Endothelial cell of umbilical vein (primary cell): ENCODE measurements at regions not wholly inside any gene's neighbourhood (a gene's known extent, or its start where the extent isn't known, plus 50 kb on each side); places are given as distances from the start of the nearest gene placed in this dataset.

ENCODE experiments used
- BruUV-seq: library from RNA; stranded (reverse); fragments of 400-500 nt; replicated peaks from 2 replicates; lab custom pipeline; 2021; lab: Mats Ljungman, UMichigan
- CTCF ChIA-PET: fragments of 300-600, 350-600 bp; sonication (Branson Sonifier 250); formaldehyde crosslinking; loops from one replicate; lab custom pipeline; 2021; ENCODE audit warnings: antibody characterized with exemption, inconsistent platforms; lab: Charles Lee
- POLR2A ChIA-PET: fragments of 300-600, 350-600 bp; sonication (Branson Sonifier 250); formaldehyde crosslinking; loops from one replicate; lab custom pipeline; 2021; ENCODE audit warnings: antibody characterized with exemption, inconsistent platforms; lab: Charles Lee
- DNase-seq: peaks from one replicate; pipeline ENCODE4 v3.0.0-alpha.2; 2011; ENCODE audit warnings: low read depth, low spot score
- FAIRE-seq: peaks from 2 replicates; lab custom pipeline; 2011; peaks lifted over from hg19 to GRCh38; lab: Jason Lieb, UNC
- H2AFZ ChIP-seq: 2 replicates; pipeline ENCODE4 v1.6.0; 2012; ENCODE audit warnings: low read depth, low read length, control low read depth, inconsistent platforms
- H3K27ac ChIP-seq: 2 replicates; pipeline ENCODE4 v1.5.1; 2011; ENCODE audit warnings: low read depth, mild to moderate bottlenecking, control low read depth, low read length, moderate library complexity; ENCODE audit not compliant: insufficient read depth
- H3K27me3 ChIP-seq, 2 experiments: 2 replicates each; pipeline versions ENCODE4 v1.6.0 to v1.6.1; 2011; ENCODE audit warnings: low read length in 2 of 2, mixed read lengths in 1 of 2; ENCODE audit not compliant: control insufficient read depth in 2 of 2, insufficient read depth in 2 of 2
- H3K36me3 ChIP-seq, 2 experiments: 2 replicates in 1 of 2; 3 replicates in 1 of 2; pipeline ENCODE4 v1.5.1; 2011; ENCODE audit warnings: low read length in 2 of 2, mild to moderate bottlenecking in 1 of 2, moderate library complexity in 1 of 2; ENCODE audit not compliant: control insufficient read depth in 2 of 2, insufficient read depth in 2 of 2; ENCODE audit errors: extremely low read depth in 1 of 2
- H3K4me1 ChIP-seq: 3 replicates; pipeline ENCODE4 v1.5.1; 2011; ENCODE audit warnings: mild to moderate bottlenecking, low read length; ENCODE audit not compliant: control insufficient read depth, insufficient read depth; ENCODE audit errors: extremely low read depth
- H3K4me2 ChIP-seq: 2 replicates; pipeline ENCODE4 v1.6.1; 2011; ENCODE audit warnings: low read length, control low read depth, mixed read lengths; ENCODE audit not compliant: insufficient read depth
- H3K4me3 ChIP-seq, 3 experiments: fragments of 200-600 bp in 1 of 3; sonication (generic), shearing (Covaris generic) in 1 of 3; replicated peaks in 1 of 3; 2 replicates each; pipeline ENCODE4 v1.5.1; 2011 to 2016; ENCODE audit warnings: control low read depth in 3 of 3, low read length in 3 of 3, mild to moderate bottlenecking in 2 of 3, inconsistent platforms in 1 of 3, low read depth in 1 of 3, moderate library complexity in 1 of 3; ENCODE audit not compliant: insufficient read depth in 1 of 3
- H3K79me2 ChIP-seq: 2 replicates; pipeline ENCODE4 v1.6.0; 2012; ENCODE audit warnings: low read length, inconsistent platforms; ENCODE audit not compliant: control insufficient read depth, insufficient read depth
- H3K9ac ChIP-seq: replicated peaks from 2 replicates; pipeline ENCODE3; 2011; ENCODE audit warnings: low read length, control low read depth; ENCODE audit not compliant: insufficient read depth; ENCODE audit errors: extremely low read depth
- H3K9me1 ChIP-seq: replicated peaks from 3 replicates; pipeline ENCODE4 v1.6.0; 2011; ENCODE audit warnings: mild to moderate bottlenecking, low read length; ENCODE audit not compliant: control insufficient read depth, insufficient read depth; ENCODE audit errors: extremely low read depth
- H3K9me3 ChIP-seq: replicated peaks from 2 replicates; pipeline ENCODE4 v1.5.1; 2012; ENCODE audit warnings: low read length, inconsistent platforms; ENCODE audit not compliant: control insufficient read depth, insufficient read depth
- H4K20me1 ChIP-seq: replicated peaks from 2 replicates; pipeline ENCODE3; 2011; ENCODE audit warnings: mild to moderate bottlenecking, low read length; ENCODE audit not compliant: control insufficient read depth, insufficient read depth; ENCODE audit errors: extremely low read depth
- EZH2 ChIP-seq: IDR thresholded peaks from 2 replicates; pipeline ENCODE4 v1.6.1; 2012; ENCODE audit warnings: borderline replicate concordance, low read depth, mild to moderate bottlenecking, moderate library complexity, low read length, inconsistent platforms; ENCODE audit not compliant: severe bottlenecking
- FOS ChIP-seq: IDR thresholded peaks from 2 replicates; pipeline ENCODE4 v1.6.1; 2011; ENCODE audit warnings: mild to moderate bottlenecking, low read length, moderate library complexity, borderline replicate concordance; ENCODE audit not compliant: insufficient read depth
- GATA2 ChIP-seq: IDR thresholded peaks from 2 replicates; pipeline ENCODE4 v1.7.0; 2011; ENCODE audit warnings: low read depth, mild to moderate bottlenecking, moderate library complexity, mixed read lengths, low read length; ENCODE audit not compliant: insufficient read length, insufficient read depth
- JUN ChIP-seq: IDR thresholded peaks from 2 replicates; pipeline ENCODE4 v1.6.1; 2011; ENCODE audit warnings: borderline replicate concordance, low read depth; ENCODE audit not compliant: insufficient read length, insufficient read depth
- MAX ChIP-seq: IDR thresholded peaks from 2 replicates; pipeline ENCODE4 v1.6.1; 2011; ENCODE audit not compliant: insufficient read depth, insufficient read length
- MYC ChIP-seq: IDR thresholded peaks from one replicate; pipeline ENCODE4 v1.6.1; 2011; ENCODE audit warnings: mild to moderate bottlenecking, low read depth, low read length
- POLR2A ChIP-seq: IDR thresholded peaks from 2 replicates; pipeline ENCODE4 v1.6.1; 2012; ENCODE audit warnings: low read depth, mild to moderate bottlenecking, control low read depth, low read length
- POLR2AphosphoS5 ChIP-seq: IDR thresholded peaks from 2 replicates; pipeline ENCODE4 v1.6.1; 2012; ENCODE audit warnings: low read depth, mild to moderate bottlenecking, control low read depth, low read length, moderate library complexity; ENCODE audit not compliant: insufficient read depth
- dilution Hi-C: fragments of 300-500 bp; cut with MboI; formaldehyde crosslinking; loops from one replicate; pipeline ENCODE4 v1.15.0; 2019; ENCODE audit warnings: low sequenced_read_pairs; ENCODE audit not compliant: extremely low pct_ligation_motif_present
- intact Hi-C: fragments of 100-400 bp; cut with micrococcal nuclease; formaldehyde crosslinking; loops from one replicate; pipeline ENCODE4 v1.10.0; 2022
- TF ChIP-seq, protein P1 (sequence below), 2 donors: IDR thresholded peaks; 1 replicate in 1 of 2; 2 replicates in 1 of 2; pipeline ENCODE4 v1.5.1; 2011; ENCODE audit warnings: low read length in 2 of 2, mild to moderate bottlenecking in 2 of 2, moderate library complexity in 2 of 2, control low read depth in 1 of 2, inconsistent platforms in 1 of 2, low read depth in 1 of 2; ENCODE audit not compliant: insufficient read depth in 1 of 2; ENCODE audit errors: extremely low read depth in 1 of 2

GRCh38 chr4:163649557-163650091 lies 155.1 kb downstream of the TMA16 start:
- dilution Hi-C loops = no loop called here
- Histone ChIP-seq H3K79me2 (no peaks in the 10 kb centered on the region), H3K27me3 (no peaks in the 10 kb centered on the region), H4K20me1 (no peaks in the 10 kb centered on the region), H3K9ac (no peak overlapping the region), H3K9me3 (no peaks in the 10 kb centered on the region), H3K9me1 (no peaks in the 10 kb centered on the region), H3K4me3 (no peak overlapping the region), H3K36me3 (no peaks in the 10 kb centered on the region), H3K4me1 (no peaks in the 10 kb centered on the region), H2AFZ (no peak overlapping the region), H3K27ac (no peak overlapping the region), H3K4me2 (no peak overlapping the region)
- TF ChIP-seq POLR2A = no peak
- no peak for TF ChIP-seq FOS
- no peak for TF ChIP-seq POLR2AphosphoS5
- no peak for TF ChIP-seq MYC
- TF ChIP-seq, protein P1, sequence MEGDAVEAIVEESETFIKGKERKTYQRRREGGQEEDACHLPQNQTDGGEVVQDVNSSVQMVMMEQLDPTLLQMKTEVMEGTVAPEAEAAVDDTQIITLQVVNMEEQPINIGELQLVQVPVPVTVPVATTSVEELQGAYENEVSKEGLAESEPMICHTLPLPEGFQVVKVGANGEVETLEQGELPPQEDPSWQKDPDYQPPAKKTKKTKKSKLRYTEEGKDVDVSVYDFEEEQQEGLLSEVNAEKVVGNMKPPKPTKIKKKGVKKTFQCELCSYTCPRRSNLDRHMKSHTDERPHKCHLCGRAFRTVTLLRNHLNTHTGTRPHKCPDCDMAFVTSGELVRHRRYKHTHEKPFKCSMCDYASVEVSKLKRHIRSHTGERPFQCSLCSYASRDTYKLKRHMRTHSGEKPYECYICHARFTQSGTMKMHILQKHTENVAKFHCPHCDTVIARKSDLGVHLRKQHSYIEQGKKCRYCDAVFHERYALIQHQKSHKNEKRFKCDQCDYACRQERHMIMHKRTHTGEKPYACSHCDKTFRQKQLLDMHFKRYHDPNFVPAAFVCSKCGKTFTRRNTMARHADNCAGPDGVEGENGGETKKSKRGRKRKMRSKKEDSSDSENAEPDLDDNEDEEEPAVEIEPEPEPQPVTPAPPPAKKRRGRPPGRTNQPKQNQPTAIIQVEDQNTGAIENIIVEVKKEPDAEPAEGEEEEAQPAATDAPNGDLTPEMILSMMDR (IDR thresholded peaks at IDR 0.05; ENCODE audit: extremely low read depth in 1 of 2, insufficient read depth in 1 of 2, low read depth in 1 of 2, low read length in 2 of 2) = no peak
- TF ChIP-seq EZH2 = no peak
- no peak for TF ChIP-seq MAX
- TF ChIP-seq GATA2 = no peak
- no peak for TF ChIP-seq JUN
- intact Hi-C loops = no loop called here
- no peak for FAIRE-seq
- DNase-seq = no peak
- ChIA-PET CTCF (no interaction called here), POLR2A (no interaction called here)
- BruUV-seq = no TSS peak
